Endothelial cell of umbilical vein (primary cell): ENCODE measurements at regions not wholly inside any gene's neighbourhood (a gene's known extent, or its start where the extent isn't known, plus 50 kb on each side); places are given as distances from the start of the nearest gene placed in this dataset.

Experiments used
- BruUV-seq: library from RNA; stranded (reverse); fragments of 400-500 nt; replicated peaks from 2 replicates; lab custom pipeline; 2021; lab: Mats Ljungman, UMichigan
- CTCF ChIA-PET: fragments of 300-600, 350-600 bp; sonication (Branson Sonifier 250); formaldehyde crosslinking; loops from one replicate; lab custom pipeline; 2021; ENCODE audit warnings: antibody characterized with exemption, inconsistent platforms; lab: Charles Lee
- POLR2A ChIA-PET: fragments of 300-600, 350-600 bp; sonication (Branson Sonifier 250); formaldehyde crosslinking; loops from one replicate; lab custom pipeline; 2021; ENCODE audit warnings: antibody characterized with exemption, inconsistent platforms; lab: Charles Lee
- DNase-seq: peaks from one replicate; pipeline ENCODE4 v3.0.0-alpha.2; 2011; ENCODE audit warnings: low read depth, low spot score
- FAIRE-seq: peaks from 2 replicates; lab custom pipeline; 2011; peaks lifted over from hg19 to GRCh38; lab: Jason Lieb, UNC
- H2AFZ ChIP-seq: 2 replicates; pipeline ENCODE4 v1.6.0; 2012; ENCODE audit warnings: low read depth, low read length, control low read depth, inconsistent platforms
- H3K27ac ChIP-seq: 2 replicates; pipeline ENCODE4 v1.5.1; 2011; ENCODE audit warnings: low read depth, mild to moderate bottlenecking, control low read depth, low read length, moderate library complexity; ENCODE audit not compliant: insufficient read depth
- H3K27me3 ChIP-seq, 2 experiments: 2 replicates each; pipeline versions ENCODE4 v1.6.0 to v1.6.1; 2011; ENCODE audit warnings: low read length in 2 of 2, mixed read lengths in 1 of 2; ENCODE audit not compliant: control insufficient read depth in 2 of 2, insufficient read depth in 2 of 2
- H3K36me3 ChIP-seq, 2 experiments: 2 replicates in 1 of 2; 3 replicates in 1 of 2; pipeline ENCODE4 v1.5.1; 2011; ENCODE audit warnings: low read length in 2 of 2, mild to moderate bottlenecking in 1 of 2, moderate library complexity in 1 of 2; ENCODE audit not compliant: control insufficient read depth in 2 of 2, insufficient read depth in 2 of 2; ENCODE audit errors: extremely low read depth in 1 of 2
- H3K4me1 ChIP-seq: 3 replicates; pipeline ENCODE4 v1.5.1; 2011; ENCODE audit warnings: mild to moderate bottlenecking, low read length; ENCODE audit not compliant: control insufficient read depth, insufficient read depth; ENCODE audit errors: extremely low read depth
- H3K4me2 ChIP-seq: 2 replicates; pipeline ENCODE4 v1.6.1; 2011; ENCODE audit warnings: low read length, control low read depth, mixed read lengths; ENCODE audit not compliant: insufficient read depth
- H3K4me3 ChIP-seq, 3 experiments: fragments of 200-600 bp in 1 of 3; sonication (generic), shearing (Covaris generic) in 1 of 3; replicated peaks in 1 of 3; 2 replicates each; pipeline ENCODE4 v1.5.1; 2011 to 2016; ENCODE audit warnings: control low read depth in 3 of 3, low read length in 3 of 3, mild to moderate bottlenecking in 2 of 3, inconsistent platforms in 1 of 3, low read depth in 1 of 3, moderate library complexity in 1 of 3; ENCODE audit not compliant: insufficient read depth in 1 of 3
- H3K79me2 ChIP-seq: 2 replicates; pipeline ENCODE4 v1.6.0; 2012; ENCODE audit warnings: low read length, inconsistent platforms; ENCODE audit not compliant: control insufficient read depth, insufficient read depth
- H3K9ac ChIP-seq: replicated peaks from 2 replicates; pipeline ENCODE3; 2011; ENCODE audit warnings: low read length, control low read depth; ENCODE audit not compliant: insufficient read depth; ENCODE audit errors: extremely low read depth
- H3K9me1 ChIP-seq: replicated peaks from 3 replicates; pipeline ENCODE4 v1.6.0; 2011; ENCODE audit warnings: mild to moderate bottlenecking, low read length; ENCODE audit not compliant: control insufficient read depth, insufficient read depth; ENCODE audit errors: extremely low read depth
- H3K9me3 ChIP-seq: replicated peaks from 2 replicates; pipeline ENCODE4 v1.5.1; 2012; ENCODE audit warnings: low read length, inconsistent platforms; ENCODE audit not compliant: control insufficient read depth, insufficient read depth
- H4K20me1 ChIP-seq: replicated peaks from 2 replicates; pipeline ENCODE3; 2011; ENCODE audit warnings: mild to moderate bottlenecking, low read length; ENCODE audit not compliant: control insufficient read depth, insufficient read depth; ENCODE audit errors: extremely low read depth
- EZH2 ChIP-seq: IDR thresholded peaks from 2 replicates; pipeline ENCODE4 v1.6.1; 2012; ENCODE audit warnings: borderline replicate concordance, low read depth, mild to moderate bottlenecking, moderate library complexity, low read length, inconsistent platforms; ENCODE audit not compliant: severe bottlenecking
- FOS ChIP-seq: IDR thresholded peaks from 2 replicates; pipeline ENCODE4 v1.6.1; 2011; ENCODE audit warnings: mild to moderate bottlenecking, low read length, moderate library complexity, borderline replicate concordance; ENCODE audit not compliant: insufficient read depth
- GATA2 ChIP-seq: IDR thresholded peaks from 2 replicates; pipeline ENCODE4 v1.7.0; 2011; ENCODE audit warnings: low read depth, mild to moderate bottlenecking, moderate library complexity, mixed read lengths, low read length; ENCODE audit not compliant: insufficient read length, insufficient read depth
- MYC ChIP-seq: IDR thresholded peaks from one replicate; pipeline ENCODE4 v1.6.1; 2011; ENCODE audit warnings: mild to moderate bottlenecking, low read depth, low read length
- POLR2A ChIP-seq: IDR thresholded peaks from 2 replicates; pipeline ENCODE4 v1.6.1; 2012; ENCODE audit warnings: low read depth, mild to moderate bottlenecking, control low read depth, low read length
- POLR2AphosphoS5 ChIP-seq: IDR thresholded peaks from 2 replicates; pipeline ENCODE4 v1.6.1; 2012; ENCODE audit warnings: low read depth, mild to moderate bottlenecking, control low read depth, low read length, moderate library complexity; ENCODE audit not compliant: insufficient read depth
- dilution Hi-C: fragments of 300-500 bp; cut with MboI; formaldehyde crosslinking; loops from one replicate; pipeline ENCODE4 v1.15.0; 2019; ENCODE audit warnings: low sequenced_read_pairs; ENCODE audit not compliant: extremely low pct_ligation_motif_present
- intact Hi-C: fragments of 100-400 bp; cut with micrococcal nuclease; formaldehyde crosslinking; loops from one replicate; pipeline ENCODE4 v1.10.0; 2022
- TF ChIP-seq, protein P1 (sequence below), 2 donors: IDR thresholded peaks; 1 replicate in 1 of 2; 2 replicates in 1 of 2; pipeline ENCODE4 v1.5.1; 2011; ENCODE audit warnings: low read length in 2 of 2, mild to moderate bottlenecking in 2 of 2, moderate library complexity in 2 of 2, control low read depth in 1 of 2, inconsistent platforms in 1 of 2, low read depth in 1 of 2; ENCODE audit not compliant: insufficient read depth in 1 of 2; ENCODE audit errors: extremely low read depth in 1 of 2
- TF ChIP-seq, protein P2 (sequence below): IDR thresholded peaks from 2 replicates; pipeline ENCODE4 v1.6.1; 2011; ENCODE audit not compliant: insufficient read depth, insufficient read length

GRCh38 chr5:79890119-79890929 lies 100.7 kb downstream of the MTX3 start:
- TF ChIP-seq, protein P1, sequence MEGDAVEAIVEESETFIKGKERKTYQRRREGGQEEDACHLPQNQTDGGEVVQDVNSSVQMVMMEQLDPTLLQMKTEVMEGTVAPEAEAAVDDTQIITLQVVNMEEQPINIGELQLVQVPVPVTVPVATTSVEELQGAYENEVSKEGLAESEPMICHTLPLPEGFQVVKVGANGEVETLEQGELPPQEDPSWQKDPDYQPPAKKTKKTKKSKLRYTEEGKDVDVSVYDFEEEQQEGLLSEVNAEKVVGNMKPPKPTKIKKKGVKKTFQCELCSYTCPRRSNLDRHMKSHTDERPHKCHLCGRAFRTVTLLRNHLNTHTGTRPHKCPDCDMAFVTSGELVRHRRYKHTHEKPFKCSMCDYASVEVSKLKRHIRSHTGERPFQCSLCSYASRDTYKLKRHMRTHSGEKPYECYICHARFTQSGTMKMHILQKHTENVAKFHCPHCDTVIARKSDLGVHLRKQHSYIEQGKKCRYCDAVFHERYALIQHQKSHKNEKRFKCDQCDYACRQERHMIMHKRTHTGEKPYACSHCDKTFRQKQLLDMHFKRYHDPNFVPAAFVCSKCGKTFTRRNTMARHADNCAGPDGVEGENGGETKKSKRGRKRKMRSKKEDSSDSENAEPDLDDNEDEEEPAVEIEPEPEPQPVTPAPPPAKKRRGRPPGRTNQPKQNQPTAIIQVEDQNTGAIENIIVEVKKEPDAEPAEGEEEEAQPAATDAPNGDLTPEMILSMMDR (IDR thresholded peaks at IDR 0.05; ENCODE audit: extremely low read depth in 1 of 2, insufficient read depth in 1 of 2, low read depth in 1 of 2, low read length in 2 of 2): no peak
- TF ChIP-seq POLR2AphosphoS5 (no peak), POLR2A (no peak), EZH2 (no peak), FOS (no peak), MYC (no peak), GATA2 (no peak)
- TF ChIP-seq, protein P2, sequence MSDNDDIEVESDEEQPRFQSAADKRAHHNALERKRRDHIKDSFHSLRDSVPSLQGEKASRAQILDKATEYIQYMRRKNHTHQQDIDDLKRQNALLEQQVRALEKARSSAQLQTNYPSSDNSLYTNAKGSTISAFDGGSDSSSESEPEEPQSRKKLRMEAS: no peak
- POLR2A ChIA-PET: no interaction called here
- DNase-seq (no peak), FAIRE-seq (no peak)
- no TSS peak for BruUV-seq
- H3K4me3 ChIP-seq: no peak overlapping the region
- no peaks in the 10 kb centered on the region for H3K4me1 ChIP-seq
- no peaks in the 10 kb centered on the region for H3K79me2 ChIP-seq
- intact Hi-C loops (no loop called here), dilution Hi-C loops (no loop called here)
- no peaks in the 10 kb centered on the region for H3K9me3 ChIP-seq
- CTCF ChIA-PET: no interaction called here
- H3K27ac ChIP-seq: no peak overlapping the region
- no peak overlapping the region for H3K9ac ChIP-seq
- no peak overlapping the region for H2AFZ ChIP-seq
- H3K9me1 ChIP-seq: no peaks in the 10 kb centered on the region
- no peak overlapping the region for H3K4me2 ChIP-seq
- no peaks in the 10 kb centered on the region for H4K20me1 ChIP-seq
- no peaks in the 10 kb centered on the region for H3K27me3 ChIP-seq
- no peaks in the 10 kb centered on the region for H3K36me3 ChIP-seq
